PC-9 (cell line): ENCODE measurements at regions not wholly inside any gene's neighbourhood (a gene's known extent, or its start where the extent isn't known, plus 50 kb on each side); places are given as distances from the start of the nearest gene placed in this dataset.

Source experiments
- BruUV-seq: library from RNA; stranded (reverse); fragments of 400-500 nt; replicated peaks from 2 replicates; lab custom pipeline; 2021; lab: Mats Ljungman, UMichigan
- CTCF ChIA-PET: fragments of 300-600 bp; sonication (Branson Sonifier 250); formaldehyde crosslinking; loops from one replicate; lab custom pipeline; 2022; ENCODE audit warnings: antibody characterized with exemption; lab: Charles Lee
- POLR2A ChIA-PET: fragments of 300-600 bp; sonication (Branson Sonifier 250); formaldehyde crosslinking; loops from one replicate; lab custom pipeline; 2022; ENCODE audit warnings: antibody characterized with exemption; ENCODE audit not compliant: unreplicated experiment; lab: Charles Lee
- DNase-seq, 2 experiments: peaks; one replicate each; pipeline versions ENCODE4 v3.0.0 to v3.0.0-alpha.2; 2015 to 2022; ENCODE audit warnings: mixed read lengths in 1 of 2
- H2AFZ ChIP-seq: fragments of 200-600 bp; sonication (generic); 2 replicates; pipeline ENCODE4 v1.8.1; 2017; ENCODE audit warnings: antibody characterized with exemption
- H3F3A ChIP-seq: fragments of 200-600 bp; sonication (generic); 2 replicates; pipeline ENCODE4 v1.8.1; 2017; ENCODE audit warnings: antibody characterized with exemption, mild to moderate bottlenecking, low read depth; ENCODE audit not compliant: insufficient read depth
- H3K27ac ChIP-seq: fragments of 200-600 bp; sonication (generic); 2 replicates; pipeline ENCODE4 v1.6.1; 2016; ENCODE audit warnings: mixed run types
- H3K27me3 ChIP-seq: fragments of 200-600 bp; sonication (generic); 2 replicates; pipeline ENCODE4 v1.6.1; 2016; ENCODE audit warnings: low read depth, mixed run types; ENCODE audit not compliant: insufficient read depth
- H3K36me3 ChIP-seq: fragments of 200-600 bp; sonication (generic); 2 replicates; pipeline ENCODE4 v1.6.1; 2016; ENCODE audit warnings: low read depth, mixed run types
- H3K4me1 ChIP-seq: fragments of 200-600 bp; sonication (generic); replicated peaks from 2 replicates; pipeline ENCODE4 v1.6.1; 2016; ENCODE audit warnings: mixed run types; ENCODE audit not compliant: insufficient read depth
- H3K4me2 ChIP-seq: fragments of 200-600 bp; sonication (generic); 2 replicates; pipeline ENCODE4 v1.6.1; 2017; ENCODE audit warnings: mixed run types
- H3K4me3 ChIP-seq: fragments of 200-600 bp; sonication (generic); 2 replicates; pipeline ENCODE4 v1.6.1; 2016; ENCODE audit warnings: mixed run types
- H3K79me2 ChIP-seq: fragments of 200-600 bp; sonication (generic); 2 replicates; pipeline ENCODE4 v1.6.1; 2017; ENCODE audit warnings: low read depth, mixed run types
- H3K9me2 ChIP-seq: fragments of 200-600 bp; sonication (generic); 2 replicates; pipeline ENCODE4 v1.8.1; 2017; ENCODE audit warnings: mild to moderate bottlenecking; ENCODE audit not compliant: insufficient read depth
- H3K9me3 ChIP-seq: fragments of 200-600 bp; sonication (generic); 2 replicates; pipeline ENCODE4 v1.8.1; 2016; ENCODE audit warnings: low read depth; ENCODE audit not compliant: insufficient read depth
- H4K20me1 ChIP-seq: fragments of 200-600 bp; sonication (generic); 2 replicates; pipeline ENCODE4 v1.8.1; 2017; ENCODE audit not compliant: insufficient read depth
- CTCF ChIP-seq: fragments of 200-600 bp; sonication (generic); conservative IDR thresholded peaks from 2 replicates; pipeline ENCODE4 v1.6.1; 2017; ENCODE audit warnings: mixed run types, antibody characterized with exemption, mild to moderate bottlenecking, moderate library complexity
- EZH2 ChIP-seq: fragments of 200-600 bp; sonication (generic); IDR thresholded peaks from 2 replicates; pipeline ENCODE4 v1.8.0; 2017; ENCODE audit warnings: antibody characterized with exemption, low read depth
- intact Hi-C: fragments of 100-400 bp; cut with micrococcal nuclease; formaldehyde crosslinking; loops from one replicate; pipeline ENCODE4 v1.10.0; 2022; ENCODE audit not compliant: unreplicated experiment

DNA sequence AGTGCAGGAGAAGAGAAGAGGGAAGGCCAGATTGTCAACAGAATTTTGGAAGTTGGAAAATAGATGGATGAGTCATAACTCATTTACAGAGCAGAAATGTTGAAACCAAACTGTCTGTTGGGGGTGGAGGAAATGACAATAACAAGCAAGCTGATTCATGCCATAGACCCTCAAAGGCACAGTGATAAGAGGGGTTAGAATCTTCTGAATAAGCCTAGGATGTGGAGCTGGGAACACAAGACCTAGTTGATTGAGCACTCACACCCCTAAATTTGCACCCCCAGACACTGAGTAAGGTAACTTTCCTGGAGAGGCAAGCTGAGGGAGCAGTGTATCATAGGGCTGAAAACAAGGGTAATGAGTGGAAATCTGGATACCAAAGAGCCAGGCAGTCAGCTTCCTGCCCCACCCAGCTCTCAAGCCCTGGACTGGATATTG lies 141.4 kb downstream of the SCG2 start:
- no peak overlapping the region for H2AFZ ChIP-seq
- no TSS peak for BruUV-seq
- no peak overlapping the region for H3K4me3 ChIP-seq
- H3K27ac ChIP-seq, result peak overlapping the region; percentile 57
- H3K9me2 ChIP-seq, result no peaks in the 10 kb centered on the region
- intact Hi-C loops, result loop anchor here (1.0 to 10.0 kb wide), 2 partner anchors 337 to 494 kb away; partner anchors contain the start of gene MRPL44
- peak; percentile 27 to 61 for DNase-seq
- TF ChIP-seq CTCF (no peak), EZH2 (no peak)
- peaks cover 20% of the 10 kb centered on the region for H3F3A ChIP-seq
- H4K20me1 ChIP-seq, result no peaks in the 10 kb centered on the region
- ChIA-PET POLR2A (interaction anchor here (0.5 to 0.7 kb wide), 2 partner anchors 78 to 304 kb away, joined by 3 to 4 read pairs; no protein-coding TSS in a partner anchor), CTCF (no interaction called here)
- peaks cover 27% of the 10 kb centered on the region for H3K9me3 ChIP-seq
- H3K36me3 ChIP-seq, result no peaks in the 10 kb centered on the region
- H3K27me3 ChIP-seq, result no peaks in the 10 kb centered on the region
- H3K79me2 ChIP-seq, result no peaks in the 10 kb centered on the region
- H3K4me1 ChIP-seq, result peaks cover 28% of the 10 kb centered on the region
- peak overlapping the region; percentile 43 for H3K4me2 ChIP-seq

- H3K4me2 ChIP-seq, result no peak overlapping the region
- no TSS peak for BruUV-seq
- TF ChIP-seq EZH2, result no peak
- TF ChIP-seq CTCF, result no peak
- H3K4me3 ChIP-seq, result no peak overlapping the region
- H3K36me3 ChIP-seq, result no peaks in the 10 kb centered on the region
- no peaks in the 10 kb centered on the region for H4K20me1 ChIP-seq
- no peaks in the 10 kb centered on the region for H3K27me3 ChIP-seq
- no peaks in the 10 kb centered on the region for H3K79me2 ChIP-seq
- peaks cover 27% of the 10 kb centered on the region for H3F3A ChIP-seq
- H2AFZ ChIP-seq, result no peak overlapping the region
- no peak overlapping the region for H3K27ac ChIP-seq
- intact Hi-C loops, result loop anchor here (2.0 to 10.0 kb wide), 2 partner anchors 85 to 491 kb away; partner anchors contain the start of gene MRPL44
- peaks cover 37% of the 10 kb centered on the region for H3K4me1 ChIP-seq
- H3K9me2 ChIP-seq, result no peaks in the 10 kb centered on the region
- no peak for DNase-seq
- ChIA-PET CTCF (no interaction called here), POLR2A (no interaction called here)
- peaks cover 27% of the 10 kb centered on the region for H3K9me3 ChIP-seq
Observed at GRCh38 chr2:223464071-223464470, 138.1 kb downstream of the SCG2 start.

- peak; percentile 80 to 93 for DNase-seq
Observed at GRCh38 chr2:223465793-223466192, 136.4 kb downstream of the SCG2 start.

More at GRCh38 chr2:223465793-223466192, 136.4 kb downstream of the SCG2 start:
- peaks cover 18% of the 10 kb centered on the region for H3F3A ChIP-seq
- H2AFZ ChIP-seq, result no peak overlapping the region
- intact Hi-C loops, result loop anchor here (2.0 to 10.0 kb wide), 2 partner anchors 83 to 489 kb away; partner anchors contain the start of gene MRPL44
- H4K20me1 ChIP-seq, result no peaks in the 10 kb centered on the region
- no peaks in the 10 kb centered on the region for H3K9me2 ChIP-seq
- H3K4me2 ChIP-seq, result peak overlapping the region; percentile 25; the same call in 1 of the 2 replicates
- CTCF ChIA-PET, result interaction anchor here (0.6 kb wide), 1 partner anchor 215 kb away, joined by 4 read pairs; no protein-coding TSS in a partner anchor
- TF ChIP-seq CTCF (no peak), EZH2 (no peak)
- H3K4me1 ChIP-seq, result peaks cover 24% of the 10 kb centered on the region
- no TSS peak for BruUV-seq
- POLR2A ChIA-PET, result interaction anchor here (0.6 kb wide), 2 partner anchors 403 to 1765 kb away, joined by 3 to 4 read pairs; no protein-coding TSS in a partner anchor
- peak overlapping the region; percentile 23 for H3K27ac ChIP-seq
- no peaks in the 10 kb centered on the region for H3K79me2 ChIP-seq
- no peaks in the 10 kb centered on the region for H3K27me3 ChIP-seq
- no peaks in the 10 kb centered on the region for H3K36me3 ChIP-seq
- H3K9me3 ChIP-seq, result peaks cover 22% of the 10 kb centered on the region
- no peak overlapping the region for H3K4me3 ChIP-seq
